IMR-90 (cell line): ENCODE measurements at regions not wholly inside any gene's neighbourhood (a gene's known extent, or its start where the extent isn't known, plus 50 kb on each side); places are given as distances from the start of the nearest gene placed in this dataset.

Experiments
- ATAC-seq: fragments of 200-7000 bp; cut with Tn5 transposase; 2 replicates; pipeline ENCODE4 v1.9.1; 2020; ENCODE audit warnings: low read depth, mild to moderate bottlenecking, moderate library complexity
- BruUV-seq: library from RNA; stranded (reverse); fragments of 400-500 nt; replicated peaks from 2 replicates; lab custom pipeline; 2021; lab: Mats Ljungman, UMichigan
- CTCF ChIA-PET: fragments of 300-600 bp; formaldehyde crosslinking; extraction: SDS; loops from one replicate; lab custom pipeline; 2021; ENCODE audit warnings: antibody characterized with exemption; lab: Yijun Ruan, JAX
- POLR2A ChIA-PET: fragments of 300-600 bp; sonication (Branson Sonifier 250); formaldehyde crosslinking; loops from one replicate; lab custom pipeline; 2022; ENCODE audit warnings: antibody characterized with exemption; ENCODE audit not compliant: unreplicated experiment; lab: Charles Lee
- DNase-seq: peaks from one replicate; pipeline ENCODE4 v3.0.0; 2013
- H2AFZ ChIP-seq: replicated peaks from 2 replicates; pipeline ENCODE3; 2013; ENCODE audit warnings: low read length, mild to moderate bottlenecking; ENCODE audit not compliant: poor library complexity
- H2AK5ac ChIP-seq: 2 replicates; pipeline ENCODE4 v1.6.1; 2013; ENCODE audit warnings: low read depth, low read length, inconsistent platforms
- H2AK9ac ChIP-seq: replicated peaks from 2 replicates; pipeline ENCODE3; 2013; ENCODE audit warnings: mild to moderate bottlenecking, low read depth, low read length, moderate library complexity; ENCODE audit not compliant: poor library complexity
- H2BK120ac ChIP-seq: 2 replicates; pipeline ENCODE4 v1.6.1; 2013; ENCODE audit warnings: low read depth, low read length, inconsistent platforms
- H2BK15ac ChIP-seq: 3 replicates; pipeline ENCODE4 v1.6.1; 2013; ENCODE audit warnings: low read depth, low read length, inconsistent platforms
- H2BK20ac ChIP-seq: 2 replicates; pipeline ENCODE4 v1.6.1; 2013; ENCODE audit warnings: low read depth, mild to moderate bottlenecking, inconsistent platforms, low read length, moderate library complexity
- H2BK5ac ChIP-seq: 2 replicates; pipeline ENCODE4 v1.6.1; 2013; ENCODE audit warnings: mild to moderate bottlenecking, low read depth, low read length, inconsistent platforms; ENCODE audit not compliant: poor library complexity, severe bottlenecking
- H3K14ac ChIP-seq: replicated peaks from 2 replicates; pipeline ENCODE4 v1.6.1; 2013; ENCODE audit warnings: low read depth, low read length, inconsistent platforms
- H3K18ac ChIP-seq: 2 replicates; pipeline ENCODE4 v1.6.1; 2013; ENCODE audit warnings: low read depth, low read length, control low read depth
- H3K23ac ChIP-seq: 2 replicates; pipeline ENCODE4 v1.6.1; 2013; ENCODE audit warnings: low read depth, low read length, inconsistent platforms
- H3K27ac ChIP-seq: 2 replicates; pipeline ENCODE4 v1.5.1; 2013; ENCODE audit warnings: mild to moderate bottlenecking, control low read depth, low read length; ENCODE audit not compliant: insufficient read depth
- H3K27me3 ChIP-seq: 2 replicates; pipeline ENCODE4 v1.6.1; 2013; ENCODE audit warnings: low read length; ENCODE audit not compliant: control insufficient read depth, insufficient read depth
- H3K36me3 ChIP-seq: 2 replicates; pipeline ENCODE4 v1.6.1; 2013; ENCODE audit warnings: low read length, mixed read lengths; ENCODE audit not compliant: control insufficient read depth, insufficient read depth
- H3K4ac ChIP-seq: 2 replicates; pipeline ENCODE4 v1.6.1; 2013; ENCODE audit warnings: low read depth, low read length, inconsistent platforms
- H3K4me1 ChIP-seq: 2 replicates; pipeline ENCODE4 v1.6.1; 2013; ENCODE audit warnings: low read length, mixed read lengths; ENCODE audit not compliant: control insufficient read depth, insufficient read depth
- H3K4me2 ChIP-seq: 2 replicates; pipeline ENCODE4 v1.6.1; 2013; ENCODE audit warnings: low read depth, mild to moderate bottlenecking, control low read depth, low read length, moderate library complexity
- H3K4me3 ChIP-seq: 2 replicates; pipeline ENCODE4 v1.5.1; 2013; ENCODE audit warnings: low read depth, mild to moderate bottlenecking, control low read depth, low read length, moderate library complexity; ENCODE audit not compliant: insufficient read depth
- H3K56ac ChIP-seq: 2 replicates; pipeline ENCODE4 v1.6.1; 2013; ENCODE audit warnings: low read length, inconsistent platforms; ENCODE audit not compliant: insufficient read depth; ENCODE audit errors: extremely low read depth
- H3K79me1 ChIP-seq, 2 experiments: 2 replicates each; pipeline ENCODE4 v1.6.1; 2013; ENCODE audit warnings: low read length in 2 of 2, inconsistent platforms in 1 of 2, low read depth in 1 of 2
- H3K9ac ChIP-seq: 2 replicates; pipeline ENCODE4 v1.6.1; 2013; ENCODE audit warnings: low read depth, low read length, control low read depth
- H3K9me1 ChIP-seq: 2 replicates; pipeline ENCODE4 v1.6.1; 2013; ENCODE audit warnings: low read length, inconsistent platforms; ENCODE audit not compliant: insufficient read depth
- H3K9me3 ChIP-seq: 2 replicates; pipeline ENCODE4 v1.6.1; 2013; ENCODE audit warnings: low read length; ENCODE audit not compliant: control insufficient read depth, insufficient read depth
- H4K20me1 ChIP-seq: 2 replicates; pipeline ENCODE4 v1.6.1; 2013; ENCODE audit warnings: low read length, inconsistent platforms; ENCODE audit not compliant: insufficient read depth
- H4K5ac ChIP-seq: 2 replicates; pipeline ENCODE4 v1.6.1; 2013; ENCODE audit warnings: mild to moderate bottlenecking, low read depth, low read length, control low read depth
- H4K8ac ChIP-seq, 2 experiments: 2 replicates each; pipeline ENCODE4 v1.6.1; 2013; ENCODE audit warnings: low read depth in 2 of 2, low read length in 2 of 2, control low read depth in 1 of 2, inconsistent platforms in 1 of 2
- H4K91ac ChIP-seq: 2 replicates; pipeline ENCODE4 v1.6.1; 2013; ENCODE audit warnings: low read depth, low read length, inconsistent platforms; ENCODE audit not compliant: insufficient read depth
- BHLHE40 ChIP-seq: fragments of 150-350 bp; IDR thresholded peaks from 2 replicates; pipeline ENCODE4 v1.6.1; 2016; ENCODE audit warnings: mild to moderate bottlenecking, low read depth, low read length
- CHD1 ChIP-seq: IDR thresholded peaks from 2 replicates; pipeline ENCODE4 v1.6.1; 2012; ENCODE audit warnings: low read depth, low read length, improper control_type of control experiment
- CTCF ChIP-seq: conservative IDR thresholded peaks from 2 replicates; pipeline ENCODE4 v1.5.1; 2012; ENCODE audit warnings: mild to moderate bottlenecking, low read depth, low read length, improper control_type of control experiment
- MAZ ChIP-seq: IDR thresholded peaks from 2 replicates; pipeline ENCODE4 v1.6.1; 2012; ENCODE audit warnings: low read depth, mild to moderate bottlenecking, low read length, improper control_type of control experiment, moderate library complexity, borderline replicate concordance
- MXI1 ChIP-seq: IDR thresholded peaks from 2 replicates; pipeline ENCODE4 v1.6.1; 2012; ENCODE audit warnings: low read depth, mild to moderate bottlenecking, low read length, moderate library complexity, borderline replicate concordance
- POLR2A ChIP-seq: IDR thresholded peaks from 2 replicates; pipeline ENCODE4 v1.6.1; 2012; ENCODE audit warnings: mild to moderate bottlenecking, low read depth, low read length
- RAD21 ChIP-seq: IDR thresholded peaks from 2 replicates; pipeline ENCODE4 v1.6.1; 2012; ENCODE audit warnings: low read length, improper control_type of control experiment
- RCOR1 ChIP-seq: IDR thresholded peaks from 2 replicates; pipeline ENCODE4 v1.6.1; 2012; ENCODE audit warnings: mild to moderate bottlenecking, low read length, improper control_type of control experiment; ENCODE audit not compliant: insufficient replicate concordance
- SMC3 ChIP-seq: fragments of 150-350 bp; IDR thresholded peaks from 2 replicates; pipeline ENCODE4 v1.6.1; 2016; ENCODE audit warnings: low read depth, mild to moderate bottlenecking, antibody characterized with exemption, low read length, moderate library complexity
- USF2 ChIP-seq: fragments of 150-350 bp; IDR thresholded peaks from 2 replicates; pipeline ENCODE4 v1.6.1; 2017; ENCODE audit warnings: mild to moderate bottlenecking, antibody characterized with exemption, low read length, low read depth
- WGBS, 2 experiments: methylation state at CpG; one replicate each; pipeline versions ENCODE4 v1.1.5 to v1.1.7; 2013; ENCODE audit warnings: missing lambda C conversion rate in 2 of 2; ENCODE audit not compliant: insufficient read length in 1 of 2; ENCODE audit errors: extremely low coverage in 2 of 2; 5-methylcytosine and 5-hydroxymethylcytosine counted together
- dilution Hi-C: fragments of 300-500 bp; cut with HindIII; formaldehyde crosslinking; loops from one replicate; pipeline ENCODE4 v1.14.3; 2018; ENCODE audit warnings: low sequenced_read_pairs; ENCODE audit not compliant: unreplicated experiment
- in situ Hi-C: fragments of 300-500 bp; cut with MboI; formaldehyde crosslinking; loops from 3 replicates; pipeline ENCODE4 v1.14.3; 2019; ENCODE audit warnings: low sequenced_read_pairs, inconsistent platforms, mixed read lengths
- intact Hi-C: fragments of 100-400 bp; cut with micrococcal nuclease; formaldehyde crosslinking; loops from 2 replicates; pipeline ENCODE4 v1.10.0; 2022

GRCh38 chr18:1593091-1593490 lies 688.4 kb downstream of the ADCYAP1 start:
- H4K5ac ChIP-seq = no peak overlapping the region
- H3K4me3 ChIP-seq = no peak overlapping the region
- dilution Hi-C loops (no loop called here), intact Hi-C loops (no loop called here), in situ Hi-C loops (loop anchor here (25.0 kb wide), 1 partner anchor 944 kb away; no protein-coding TSS in a partner anchor)
- POLR2A ChIA-PET = no interaction called here
- H3K4me2 ChIP-seq = no peak overlapping the region
- no peaks in the 10 kb centered on the region for H3K9me1 ChIP-seq
- H2AFZ ChIP-seq = no peak overlapping the region
- H3K9me3 ChIP-seq = no peaks in the 10 kb centered on the region
- CTCF ChIA-PET = interaction anchor here (1.0 kb wide), 1 partner anchor 19 kb away, joined by 3 read pairs; no protein-coding TSS in a partner anchor
- H3K36me3 ChIP-seq = no peaks in the 10 kb centered on the region
- H3K14ac ChIP-seq = no peak overlapping the region
- H3K79me1 ChIP-seq = no peaks in the 10 kb centered on the region
- H4K91ac ChIP-seq = no peak overlapping the region
- H3K27me3 ChIP-seq = no peaks in the 10 kb centered on the region
- TF ChIP-seq SMC3 = no peak
- no peak for TF ChIP-seq BHLHE40
- no peak for TF ChIP-seq CTCF
- TF ChIP-seq RCOR1 = no peak
- no peak for TF ChIP-seq POLR2A
- no peak for TF ChIP-seq MAZ
- TF ChIP-seq USF2 = no peak
- TF ChIP-seq MXI1 = no peak
- no peak for TF ChIP-seq RAD21
- no peak for TF ChIP-seq CHD1
- no peak overlapping the region for H2AK9ac ChIP-seq
- H2BK20ac ChIP-seq = no peak overlapping the region
- H2BK120ac ChIP-seq = no peak overlapping the region
- no peak overlapping the region for H2BK15ac ChIP-seq
- no peak overlapping the region for H3K23ac ChIP-seq
- H3K4ac ChIP-seq = no peak overlapping the region
- H4K20me1 ChIP-seq = no peaks in the 10 kb centered on the region
- H3K4me1 ChIP-seq = no peaks in the 10 kb centered on the region
- DNase-seq (no peak), ATAC-seq (no peak)
- H3K9ac ChIP-seq = no peak overlapping the region
- BruUV-seq = no TSS peak
- no peak overlapping the region for H4K8ac ChIP-seq
- H3K27ac ChIP-seq = no peak overlapping the region
- H3K56ac ChIP-seq = no peak overlapping the region
- H2AK5ac ChIP-seq = no peak overlapping the region
- no peak overlapping the region for H3K18ac ChIP-seq
- no CpG with 5 or more reads among the region's 3 CpGs for WGBS, 2 experiments
- no peak overlapping the region for H2BK5ac ChIP-seq
